HG02938 (cell line): ENCODE measurements at regions not wholly inside any gene's neighbourhood (a gene's known extent, or its start where the extent isn't known, plus 50 kb on each side); places are given as distances from the start of the nearest gene placed in this dataset.

Experiments used
- ATAC-seq: cut with Tn5 transposase; IDR thresholded peaks from one replicate; pipeline ENCODE4 v1.9.1; 2021; ENCODE audit warnings: mild to moderate bottlenecking, moderate library complexity; ENCODE audit not compliant: unreplicated experiment

DNA sequence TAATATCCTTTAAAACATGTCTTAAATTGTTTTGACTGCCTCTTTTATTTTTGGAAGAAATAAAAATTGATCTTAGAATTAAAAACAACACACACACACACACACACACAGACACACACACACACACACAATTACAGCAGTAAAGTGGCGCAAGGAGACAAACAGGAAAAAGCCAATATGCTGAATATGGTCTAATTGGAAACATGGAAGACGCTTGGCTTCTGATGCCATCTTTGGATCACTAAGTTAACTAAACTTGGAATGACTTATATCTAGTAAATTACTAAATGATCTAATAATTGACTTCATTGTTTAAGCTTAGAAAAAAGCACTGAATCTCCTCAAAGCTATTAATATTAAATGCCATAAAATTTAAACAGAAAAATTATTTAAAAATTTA lies 1093.4 kb downstream of the ADGRL3 start:
- no peak for ATAC-seq

DNA sequence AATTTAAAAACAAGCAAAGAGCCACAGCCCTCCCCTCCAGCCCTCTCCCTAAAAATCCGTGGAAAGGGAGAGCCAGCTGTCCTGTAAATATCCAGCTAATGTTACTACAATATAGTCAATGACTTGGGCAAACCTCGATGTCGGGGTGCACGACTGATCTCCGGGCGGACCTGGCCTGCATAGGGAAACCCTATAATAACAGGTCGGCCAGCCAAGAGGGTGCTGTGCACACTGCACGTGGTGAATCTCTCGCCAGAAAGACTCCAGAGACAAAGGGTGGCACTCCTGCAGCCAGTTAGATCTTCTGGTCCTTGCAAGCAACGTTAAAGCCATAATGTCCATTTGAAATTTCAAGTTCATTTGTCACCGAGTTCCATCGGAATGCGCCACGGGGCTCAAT lies 1092.8 kb downstream of the ADGRL3 start:
- no peak for ATAC-seq

DNA sequence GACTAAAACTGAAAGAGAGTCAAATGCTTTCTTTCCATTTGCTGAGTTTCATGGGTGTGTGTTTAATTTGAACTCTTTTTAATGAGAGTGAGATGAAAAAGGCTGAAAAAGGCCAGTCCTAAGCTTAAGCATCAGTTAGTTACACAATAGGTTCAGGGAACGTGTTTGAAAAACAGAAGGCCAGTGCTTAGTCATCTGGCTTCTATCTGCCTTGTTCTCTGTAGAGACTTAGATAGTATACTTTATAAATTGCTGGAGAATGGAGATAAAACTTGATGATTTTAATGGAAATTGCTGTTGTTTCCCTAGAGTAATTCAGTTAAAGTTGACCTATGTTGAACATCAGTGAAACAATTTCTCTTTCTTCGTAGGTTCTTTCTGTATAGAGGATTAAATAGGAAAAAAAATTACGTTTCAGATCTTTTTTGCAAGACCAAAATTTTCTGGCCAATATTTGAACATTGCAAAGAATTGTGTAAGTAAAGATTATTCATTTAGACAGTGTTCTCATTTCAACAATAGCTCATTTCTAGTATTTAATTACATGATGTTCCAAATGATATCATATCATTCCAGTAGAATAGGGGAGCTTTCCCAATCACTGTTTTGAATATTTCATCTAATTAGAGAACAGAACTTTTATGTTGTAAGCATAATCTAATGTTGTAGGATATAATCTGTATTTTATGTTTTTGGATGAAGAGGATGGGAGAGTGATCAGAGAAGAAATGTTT lies 1088.8 kb downstream of the ADGRL3 start:
- ATAC-seq = no peak

DNA sequence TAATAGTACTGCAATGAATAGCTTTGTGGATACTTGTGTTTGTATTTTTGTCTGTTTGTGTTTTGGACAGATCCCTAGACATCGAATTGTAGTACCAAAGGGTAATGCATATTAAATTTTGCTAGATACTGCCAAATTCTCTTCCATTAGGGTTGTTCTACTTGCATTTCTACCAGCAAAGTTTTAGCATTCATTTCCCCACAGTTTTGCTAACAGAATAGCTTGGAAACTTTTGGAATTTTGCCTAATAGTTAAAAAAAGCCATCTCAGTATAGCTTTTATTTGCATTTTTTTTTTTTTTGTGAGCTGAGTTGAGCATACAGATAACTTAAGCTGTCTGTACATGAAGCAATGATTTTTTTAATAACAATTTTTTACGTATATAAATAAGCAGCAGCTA lies 1084.9 kb downstream of the ADGRL3 start:
- ATAC-seq = no peak

DNA sequence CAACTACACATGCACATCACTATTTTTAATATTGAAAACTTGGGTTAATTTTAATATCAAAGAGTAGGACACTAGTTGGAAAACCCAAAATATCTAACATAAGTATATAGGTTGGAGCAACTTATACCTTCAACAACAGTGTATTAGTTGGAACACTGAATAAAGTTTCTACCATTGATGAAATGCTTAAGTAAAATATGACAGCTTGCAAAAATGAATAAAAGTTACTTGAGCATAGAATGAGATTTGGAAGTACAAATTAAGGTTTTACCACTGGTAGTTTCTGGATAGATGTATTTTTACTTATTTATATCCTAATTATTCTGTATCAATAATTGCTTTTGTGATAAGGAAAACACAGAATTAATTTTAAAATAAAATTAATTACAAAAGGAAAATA lies 1079.6 kb downstream of the ADGRL3 start:
- no peak for ATAC-seq

DNA sequence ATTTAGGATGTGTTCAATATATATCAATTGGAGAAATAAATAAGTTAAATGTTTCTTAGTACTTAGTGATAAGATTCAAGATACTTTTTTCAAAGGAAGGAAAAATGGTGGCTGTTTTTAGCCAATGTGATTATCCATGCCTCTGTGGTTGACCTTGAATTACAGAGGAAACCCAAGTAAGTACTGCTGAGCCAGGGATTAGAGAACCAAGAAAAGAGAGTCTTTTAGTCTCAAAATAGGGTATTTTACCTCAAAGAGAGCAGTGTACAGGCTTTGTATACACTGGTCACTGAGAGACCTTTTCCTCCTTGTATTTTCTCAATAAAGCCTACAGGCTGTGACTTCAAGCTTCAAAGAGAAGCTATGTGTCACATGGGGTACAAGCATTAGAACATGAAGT lies 1075.3 kb downstream of the ADGRL3 start:
- ATAC-seq = no peak

DNA sequence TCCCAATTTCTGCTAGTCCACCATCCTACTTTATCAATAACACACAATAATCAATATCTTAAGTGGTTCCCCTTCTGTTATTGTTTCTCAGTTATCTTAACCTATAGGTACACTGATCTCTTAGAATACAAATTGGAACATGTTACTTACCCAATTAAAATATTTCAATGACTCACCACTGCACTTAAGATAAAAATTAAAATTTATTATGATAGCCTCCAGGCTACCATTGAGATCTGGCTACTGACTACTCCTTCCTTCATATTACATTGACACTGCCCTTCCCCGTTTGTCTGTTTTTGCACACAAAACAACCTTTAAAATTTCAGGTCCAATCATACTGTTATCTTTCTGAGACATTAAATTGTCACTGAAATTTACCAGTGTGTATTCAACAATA lies 1074.7 kb downstream of the ADGRL3 start:
- no peak for ATAC-seq

DNA sequence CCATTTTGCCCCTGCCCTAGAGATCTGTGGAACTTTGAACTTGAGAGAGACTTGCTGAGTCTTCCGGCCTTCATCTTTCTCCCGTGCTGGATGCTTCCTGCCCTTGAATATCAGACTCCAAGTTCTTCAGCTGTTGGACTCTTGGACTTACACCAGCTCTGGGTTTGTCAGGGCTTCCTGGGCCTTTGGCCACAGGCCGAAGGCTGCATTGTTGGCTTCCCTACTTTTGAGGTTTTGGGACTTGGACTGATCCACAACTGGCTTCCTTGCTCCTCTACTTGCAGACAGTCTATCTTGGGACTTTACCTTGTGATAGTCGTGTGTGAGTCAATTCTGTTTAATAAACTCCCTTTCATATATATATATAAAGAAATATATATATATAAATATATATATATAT lies 1071.0 kb downstream of the ADGRL3 start:
- no peak for ATAC-seq

DNA sequence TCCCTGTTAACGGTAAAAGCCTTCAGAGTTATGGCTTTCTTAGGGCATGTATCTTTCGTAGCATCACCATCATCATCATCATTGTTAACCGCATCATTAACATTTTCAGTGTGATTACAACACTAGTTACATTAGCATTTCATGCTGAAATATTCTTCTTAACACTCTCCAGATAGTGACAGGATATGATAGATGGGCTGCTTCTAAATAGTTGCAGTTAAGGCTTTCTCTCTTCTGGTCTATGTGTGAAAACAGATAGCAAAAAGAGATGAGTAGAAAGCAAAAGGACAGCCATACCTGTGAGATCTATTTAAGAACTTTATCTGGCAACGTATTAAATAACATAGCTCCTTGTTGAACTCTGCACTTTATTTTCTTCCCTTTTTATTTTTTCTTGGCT lies 1069.8 kb downstream of the ADGRL3 start:
- no peak for ATAC-seq

DNA sequence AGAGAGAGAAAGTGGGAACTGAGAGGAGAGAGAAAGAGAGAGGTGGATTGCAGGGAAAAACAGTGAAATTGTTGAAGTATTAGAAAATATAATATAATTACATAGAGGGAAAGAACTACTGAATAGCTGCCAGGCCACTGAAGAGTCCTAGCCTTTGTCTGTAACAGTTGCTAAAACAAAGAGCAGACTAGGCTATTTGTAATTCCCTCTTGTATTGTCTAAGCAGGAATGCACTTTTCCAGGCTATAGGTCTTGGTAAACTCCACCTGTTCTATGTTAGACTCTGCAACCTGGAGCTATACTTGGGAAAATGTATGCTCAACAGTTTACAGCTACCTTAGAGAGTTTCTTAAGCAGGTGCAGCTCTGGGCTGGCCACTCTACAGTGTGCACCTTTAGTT lies 1063.3 kb downstream of the ADGRL3 start:
- ATAC-seq = no peak

DNA sequence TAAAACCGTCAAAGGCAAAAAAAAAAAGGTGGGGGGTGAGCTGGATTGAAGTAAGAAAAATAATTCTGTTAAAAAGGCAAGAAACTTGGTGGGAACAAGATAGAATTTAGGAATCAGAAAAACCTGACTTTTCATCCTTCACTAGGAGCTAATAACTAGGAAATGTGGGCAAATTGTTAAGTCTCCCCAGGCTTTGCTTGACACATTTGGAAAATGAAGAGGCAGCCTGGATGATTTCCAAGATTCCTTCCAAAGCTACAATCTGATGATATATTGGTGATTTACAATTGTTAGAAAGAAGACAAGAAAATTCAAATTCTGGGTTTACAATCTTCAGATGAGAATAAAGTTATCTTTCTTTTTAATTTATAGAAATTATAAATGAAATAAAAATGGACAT lies 1062.5 kb downstream of the ADGRL3 start:
- no peak for ATAC-seq

DNA sequence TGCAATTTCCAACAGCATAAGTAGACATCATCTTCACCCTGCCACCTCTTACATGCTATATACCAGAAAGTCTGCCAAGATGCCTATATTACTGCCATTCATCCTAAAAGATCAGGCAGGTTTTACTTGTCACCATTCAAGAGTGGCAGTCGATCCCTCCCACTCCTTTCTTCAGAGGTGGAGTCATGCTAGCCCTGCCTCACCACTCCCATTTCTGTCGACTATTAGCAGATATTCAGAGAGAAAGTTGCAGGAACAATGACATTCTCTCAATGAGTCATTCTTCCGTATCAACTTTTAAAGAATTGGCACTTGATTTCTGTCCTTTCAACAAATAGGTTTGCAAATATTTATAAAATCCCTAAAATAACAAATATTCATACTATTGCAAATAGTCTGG lies 1060.1 kb downstream of the ADGRL3 start:
- no peak for ATAC-seq

DNA sequence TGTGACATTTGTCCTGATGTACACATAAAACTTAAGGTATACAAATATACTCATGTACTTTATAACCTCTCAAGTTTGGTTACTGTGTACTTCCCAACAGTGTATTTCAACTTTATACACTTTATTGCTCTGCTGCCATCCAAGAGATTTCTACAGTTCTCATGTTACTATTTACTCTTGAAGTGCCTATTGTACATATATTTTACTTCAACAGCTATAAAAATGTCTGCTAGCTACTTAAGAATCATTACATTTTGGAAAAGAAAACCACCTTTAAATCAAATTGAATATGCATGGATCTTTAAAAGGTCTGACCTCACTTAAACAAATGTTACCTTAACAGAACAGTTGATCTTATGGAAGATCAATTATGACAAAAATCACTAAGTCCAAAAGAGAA lies 1056.4 kb downstream of the ADGRL3 start:
- ATAC-seq = no peak

DNA sequence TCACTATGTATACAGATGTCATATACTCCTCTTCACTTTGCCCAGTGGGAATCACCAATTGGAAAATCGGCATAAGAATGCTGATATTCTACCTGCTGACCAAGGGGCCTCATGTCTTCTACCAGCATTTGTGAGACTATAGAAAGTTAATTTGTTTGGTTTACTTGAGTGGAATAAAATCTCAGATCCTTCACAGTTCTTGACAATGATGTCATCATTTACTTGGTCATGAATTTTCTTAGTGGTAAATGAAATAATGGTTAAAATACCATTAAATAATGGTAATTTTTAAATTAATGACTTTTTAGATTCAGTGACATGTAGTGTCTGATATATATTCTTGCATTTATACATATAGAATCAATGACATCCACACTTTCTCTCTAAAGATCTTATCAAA lies 1052.6 kb downstream of the ADGRL3 start:
- no peak for ATAC-seq

DNA sequence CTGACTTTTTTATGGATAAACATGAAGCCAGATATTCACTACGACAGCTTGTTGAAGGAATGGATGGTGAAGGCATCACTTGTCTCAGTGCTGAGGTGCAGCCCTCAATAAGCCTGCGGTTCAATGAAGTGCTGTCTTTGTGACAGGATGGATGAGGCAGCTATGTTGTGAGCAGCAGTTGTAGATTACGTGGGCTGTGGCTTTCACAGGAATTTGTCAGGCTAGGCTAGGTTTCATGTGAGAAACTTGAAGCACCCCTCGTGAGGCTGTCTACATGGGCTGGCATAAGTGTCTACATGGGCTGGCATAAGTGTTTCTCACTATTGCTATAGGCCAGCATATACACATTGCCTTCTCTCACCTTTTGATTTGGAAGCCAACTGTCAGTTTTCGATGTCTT lies 1050.0 kb downstream of the ADGRL3 start:
- no peak for ATAC-seq

DNA sequence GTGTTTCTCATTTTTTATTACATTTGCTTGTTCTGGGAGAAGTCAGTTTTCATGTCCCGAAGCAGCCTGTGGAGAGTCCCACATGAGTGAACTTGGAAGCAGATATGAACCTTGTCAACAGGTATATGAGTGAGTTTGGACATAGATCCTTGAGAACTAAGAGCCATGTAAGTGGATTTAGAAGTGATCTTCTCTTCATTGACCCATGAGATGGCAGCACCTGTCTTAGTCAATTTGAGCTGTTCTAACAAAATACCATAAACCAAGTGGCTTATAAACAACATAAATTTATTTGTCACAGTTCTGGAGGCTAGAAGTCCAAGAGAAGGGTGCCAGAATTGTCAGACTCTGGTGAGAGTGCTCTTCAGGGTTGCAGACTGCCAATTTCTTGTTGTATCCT lies 1043.8 kb downstream of the ADGRL3 start:
- ATAC-seq = no peak

DNA sequence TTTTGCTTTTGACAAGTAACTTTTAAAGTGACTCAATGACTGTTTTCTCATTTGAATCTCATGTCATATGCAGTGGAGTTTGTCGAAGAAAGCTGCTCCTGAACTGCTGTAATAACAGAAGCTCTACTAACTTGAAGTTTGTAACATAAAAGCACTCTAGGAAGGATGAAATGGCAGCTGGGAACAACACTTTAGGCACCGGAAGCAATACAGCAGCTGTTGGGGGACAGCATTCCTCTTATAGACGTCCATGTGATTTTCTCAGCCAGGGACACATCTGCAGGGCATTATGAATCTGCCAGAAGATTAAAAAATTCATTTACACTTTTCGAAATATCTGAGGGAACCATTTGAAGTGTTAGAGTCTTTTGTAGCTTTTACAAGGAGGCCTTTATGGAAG lies 1035.8 kb downstream of the ADGRL3 start:
- no peak for ATAC-seq

DNA sequence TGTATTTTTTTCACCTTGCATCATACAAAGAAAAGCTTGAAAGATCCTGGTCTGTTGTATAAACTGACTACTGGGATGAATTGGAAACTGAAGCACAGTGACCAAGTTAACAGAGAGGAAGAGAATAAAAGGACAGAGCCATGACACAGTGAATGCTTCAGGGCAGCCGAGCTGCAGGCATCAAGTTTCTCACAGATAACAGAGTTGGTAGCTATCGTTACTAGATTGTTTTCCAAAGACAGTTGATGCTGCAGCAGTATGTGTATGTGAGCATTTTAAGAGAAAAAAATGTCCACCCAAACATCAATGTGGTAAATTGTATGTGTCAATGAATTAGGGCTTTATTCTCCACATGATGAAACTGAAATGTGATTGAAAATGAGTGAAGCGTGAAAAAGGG lies 1032.7 kb downstream of the ADGRL3 start:
- ATAC-seq = no peak

DNA sequence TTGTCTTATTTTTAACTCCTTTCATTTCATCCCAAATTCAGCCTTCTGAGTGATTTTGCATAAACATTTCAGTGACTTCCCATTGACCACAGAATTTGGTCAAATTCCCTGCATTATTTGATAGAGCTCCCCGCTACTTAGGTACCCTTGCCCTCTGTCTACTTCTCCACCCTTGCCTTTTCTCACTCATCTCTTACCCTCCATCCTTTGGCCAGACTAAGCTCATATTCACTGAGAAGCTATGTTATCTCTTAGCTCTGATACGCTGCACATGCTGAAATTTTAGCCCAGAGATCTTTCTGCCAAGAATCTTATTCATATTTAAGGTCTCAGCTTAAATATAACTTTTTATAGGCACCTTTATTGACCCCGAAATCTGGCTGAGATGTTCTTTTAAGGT lies 1031.9 kb downstream of the ADGRL3 start:
- ATAC-seq = no peak

DNA sequence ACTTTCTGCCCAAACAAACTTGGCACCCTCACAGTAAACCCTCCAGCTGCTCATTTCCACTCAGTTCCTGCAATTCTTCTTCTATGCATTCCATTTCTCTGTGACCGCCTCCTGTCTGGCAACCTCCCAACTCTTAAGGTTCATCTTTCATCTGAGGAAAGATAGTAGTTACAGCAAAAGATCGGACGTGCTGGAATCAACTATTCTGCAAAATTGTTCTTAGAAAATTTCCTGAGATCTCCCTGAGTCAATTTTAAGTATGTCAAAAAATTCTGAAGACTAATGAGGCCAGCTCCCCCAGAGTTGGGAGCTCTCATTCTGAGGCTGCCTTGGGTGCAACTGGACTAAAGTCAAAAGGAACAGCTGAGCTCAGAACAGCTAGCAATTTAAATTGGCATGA lies 1026.0 kb downstream of the ADGRL3 start:
- ATAC-seq = no peak

DNA sequence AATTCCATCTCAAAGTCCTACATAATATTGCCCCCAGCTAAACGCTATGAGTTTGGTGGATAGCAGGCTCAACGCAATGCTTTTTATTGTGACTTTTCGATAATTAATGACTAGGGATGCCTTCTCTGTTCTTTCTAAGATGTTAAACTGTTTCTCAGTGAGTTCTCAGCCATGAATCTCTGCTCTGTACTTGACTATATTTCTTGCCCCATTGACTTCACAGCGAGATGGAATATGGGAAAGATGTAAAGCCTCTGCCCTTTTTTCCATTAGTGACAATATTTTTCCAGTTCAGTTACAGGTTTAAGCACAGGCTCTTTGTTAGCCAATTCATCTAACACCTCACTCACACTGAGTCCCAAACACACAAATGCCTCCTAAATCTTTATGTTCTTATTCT lies 1022.0 kb downstream of the ADGRL3 start:
- ATAC-seq = no peak

DNA sequence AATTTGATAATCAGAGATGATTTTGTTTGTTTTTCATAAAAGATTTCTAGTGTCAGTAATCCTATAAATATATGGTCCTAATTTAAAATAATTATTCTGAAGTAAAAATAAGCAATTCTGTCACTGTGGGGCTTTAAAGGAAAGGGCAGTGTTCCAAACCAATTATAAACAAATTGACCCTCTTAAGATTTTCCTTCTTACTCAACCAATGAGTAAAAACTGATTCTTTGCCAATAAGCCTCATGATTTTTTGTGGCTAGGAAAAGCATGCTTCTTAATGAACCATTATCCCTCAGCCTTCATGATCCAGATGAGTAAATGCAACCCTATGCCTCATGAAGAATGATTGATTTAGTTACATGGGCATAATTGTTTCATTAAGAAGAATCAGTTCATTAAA lies 1010.4 kb downstream of the ADGRL3 start:
- ATAC-seq = no peak

DNA sequence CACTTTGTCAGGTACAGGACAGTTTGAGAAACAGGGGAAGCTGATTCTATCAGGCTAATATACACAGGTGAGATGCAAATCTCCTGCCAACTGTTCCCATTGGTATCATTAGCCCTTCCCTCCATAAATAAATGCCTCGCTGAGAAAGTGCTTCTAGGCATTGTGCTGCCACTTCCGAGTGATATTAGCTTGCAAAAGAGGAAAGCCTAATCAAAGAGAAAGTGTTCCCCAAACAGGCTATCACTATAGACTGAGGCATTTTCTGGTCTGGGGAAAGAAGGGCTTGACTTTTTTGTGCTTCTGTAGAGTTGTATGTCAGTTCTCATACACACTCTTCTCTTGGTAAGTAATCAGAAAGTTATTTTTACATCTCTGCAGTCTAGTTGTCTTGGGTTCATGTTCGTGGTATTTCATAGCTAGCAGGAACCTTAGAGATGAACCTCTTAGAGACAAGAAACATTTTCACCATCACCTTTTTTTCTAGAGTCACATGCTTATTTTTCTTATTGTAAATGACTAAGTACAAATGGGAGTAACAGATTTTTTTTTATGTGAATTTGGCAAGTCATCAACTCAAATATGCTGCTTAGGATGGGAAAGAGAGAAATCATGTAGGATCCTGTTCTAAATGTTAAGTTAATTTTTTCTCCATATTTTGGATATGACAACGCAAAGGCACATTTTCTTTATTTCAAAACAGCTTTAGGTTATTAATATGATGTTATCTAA lies 1009.8 kb downstream of the ADGRL3 start:
- ATAC-seq = no peak
